Skeletal muscle satellite cell (primary cell): ENCODE measurements at regions not wholly inside any gene's neighbourhood (a gene's known extent, or its start where the extent isn't known, plus 50 kb on each side); places are given as distances from the start of the nearest gene placed in this dataset.
"Not testable (repeated sequence)": the region's sequence is repeated elsewhere in the genome, so short reads cannot be mapped to it uniquely, and the experiment has no call there.

Experiments used
- H3K27me3 ChIP-seq: 2 replicates; pipeline ENCODE4 v1.7.0; 2013; ENCODE audit warnings: low read length; ENCODE audit not compliant: control insufficient read depth, insufficient read depth
- H3K36me3 ChIP-seq: 2 replicates; pipeline ENCODE4 v1.7.0; 2013; ENCODE audit warnings: mild to moderate bottlenecking, control low read depth, low read length; ENCODE audit not compliant: insufficient read depth
- H3K4me1 ChIP-seq: 2 replicates; pipeline ENCODE4 v1.7.0; 2013; ENCODE audit warnings: low read length; ENCODE audit not compliant: control insufficient read depth, insufficient read depth
- H3K4me2 ChIP-seq: 2 replicates; pipeline ENCODE4 v1.7.0; 2013; ENCODE audit warnings: mild to moderate bottlenecking, low read length
- H3K4me3 ChIP-seq: 2 replicates; pipeline ENCODE4 v1.7.0; 2013; ENCODE audit warnings: low read length
- H3K9ac ChIP-seq: 2 replicates; pipeline ENCODE4 v1.7.0; 2013; ENCODE audit warnings: mild to moderate bottlenecking, low read depth, low read length, moderate library complexity
- H3K9me3 ChIP-seq: replicated peaks from 2 replicates; pipeline ENCODE4 v1.7.0; 2013; ENCODE audit warnings: mild to moderate bottlenecking, control low read depth, low read length

GRCh38 chr1:181174861-181175260 lies 86.4 kb downstream of the IER5 start:
- Histone ChIP-seq H3K4me3 (no peak overlapping the region), H3K36me3 (no peaks in the 10 kb centered on the region), H3K4me2 (no peak overlapping the region), H3K4me1 (peaks cover 4% of the 10 kb centered on the region), H3K27me3 (peaks cover 10% of the 10 kb centered on the region), H3K9me3 (no peaks in the 10 kb centered on the region), H3K9ac (no peak overlapping the region)

- Histone ChIP-seq H3K4me2 (no peak overlapping the region), H3K36me3 (no peaks in the 10 kb centered on the region), H3K9ac (no peak overlapping the region), H3K4me3 (no peak overlapping the region), H3K27me3 (peaks cover 15% of the 10 kb centered on the region), H3K4me1 (peaks cover 9% of the 10 kb centered on the region), H3K9me3 (no peaks in the 10 kb centered on the region)
Measured at GRCh38 chr1:181175356-181175910, 86.9 kb downstream of the IER5 start.

- Histone ChIP-seq H3K4me3 (no peak overlapping the region), H3K9me3 (no peaks in the 10 kb centered on the region), H3K4me2 (no peak overlapping the region), H3K36me3 (no peaks in the 10 kb centered on the region), H3K4me1 (peaks cover 10% of the 10 kb centered on the region), H3K27me3 (peaks cover 20% of the 10 kb centered on the region), H3K9ac (no peak overlapping the region)
Measured at GRCh38 chr1:181175955-181176354, 87.5 kb downstream of the IER5 start.

- Histone ChIP-seq H3K9me3 (no peaks in the 10 kb centered on the region), H3K4me3 (no peak overlapping the region), H3K36me3 (no peaks in the 10 kb centered on the region), H3K4me1 (peaks cover 10% of the 10 kb centered on the region), H3K4me2 (no peak overlapping the region), H3K9ac (no peak overlapping the region), H3K27me3 (peaks cover 37% of the 10 kb centered on the region)
Measured at GRCh38 chr1:181178241-181178879, 89.9 kb downstream of the IER5 start.

- Histone ChIP-seq H3K4me2 (peak overlapping the region; percentile 13), H3K9me3 (no peaks in the 10 kb centered on the region), H3K36me3 (no peaks in the 10 kb centered on the region), H3K4me3 (no peak overlapping the region), H3K9ac (no peak overlapping the region), H3K4me1 (peaks cover 10% of the 10 kb centered on the region), H3K27me3 (peaks cover 43% of the 10 kb centered on the region)
Measured at GRCh38 chr1:181179279-181179986, 90.9 kb downstream of the IER5 start.

- no peak overlapping the region for H3K9ac ChIP-seq
- H3K4me2 ChIP-seq: peak overlapping the region; percentile 34
- H3K27me3 ChIP-seq: peaks cover 49% of the 10 kb centered on the region
- H3K4me3 ChIP-seq: no peak overlapping the region
- H3K4me1 ChIP-seq: peaks cover 10% of the 10 kb centered on the region
- no peaks in the 10 kb centered on the region for H3K9me3 ChIP-seq
- no peaks in the 10 kb centered on the region for H3K36me3 ChIP-seq
Measured at GRCh38 chr1:181179987-181180365, 91.5 kb downstream of the IER5 start.

GRCh38 chr1:181180407-181181031 lies 92.0 kb downstream of the IER5 start:
- H3K27me3 ChIP-seq: peaks cover 54% of the 10 kb centered on the region
- H3K36me3 ChIP-seq: no peaks in the 10 kb centered on the region
- H3K4me3 ChIP-seq: no peak overlapping the region

GRCh38 chr1:181181792-181182585 lies 93.5 kb downstream of the IER5 start:
- no peak overlapping the region for H3K4me2 ChIP-seq
- no peaks in the 10 kb centered on the region for H3K9me3 ChIP-seq
- H3K4me3 ChIP-seq: no peak overlapping the region
- H3K27me3 ChIP-seq: peaks cover 58% of the 10 kb centered on the region
- no peaks in the 10 kb centered on the region for H3K36me3 ChIP-seq
- H3K4me1 ChIP-seq: peaks cover 10% of the 10 kb centered on the region
- H3K9ac ChIP-seq: no peak overlapping the region

More at GRCh38 chr1:181180407-181181031, 92.0 kb downstream of the IER5 start:
- Histone ChIP-seq H3K4me2 (peak overlapping the region; percentile 34), H3K9ac (no peak overlapping the region), H3K9me3 (no peaks in the 10 kb centered on the region), H3K4me1 (peaks cover 10% of the 10 kb centered on the region)

- Histone ChIP-seq H3K27me3 (peaks cover 61% of the 10 kb centered on the region), H3K4me3 (no peak overlapping the region), H3K4me2 (no peak overlapping the region), H3K9ac (no peak overlapping the region), H3K9me3 (no peaks in the 10 kb centered on the region), H3K36me3 (no peaks in the 10 kb centered on the region), H3K4me1 (peaks cover 8% of the 10 kb centered on the region)
Measured at GRCh38 chr1:181184621-181185020, 96.1 kb downstream of the IER5 start.

- H3K4me3 ChIP-seq: no peak overlapping the region
- peaks cover 54% of the 10 kb centered on the region for H3K27me3 ChIP-seq
- no peaks in the 10 kb centered on the region for H3K36me3 ChIP-seq
- H3K9me3 ChIP-seq: no peaks in the 10 kb centered on the region
- no peaks in the 10 kb centered on the region for H3K4me1 ChIP-seq
- H3K9ac ChIP-seq: no peak overlapping the region
- no peak overlapping the region for H3K4me2 ChIP-seq
Measured at GRCh38 chr1:181185461-181185860, 97.0 kb downstream of the IER5 start.

- peaks cover 48% of the 10 kb centered on the region for H3K27me3 ChIP-seq
- H3K4me1 ChIP-seq, H3K4me3 ChIP-seq, H3K4me2 ChIP-seq, H3K9ac ChIP-seq, H3K36me3 ChIP-seq, H3K9me3 ChIP-seq: not testable (repeated sequence)
Measured at GRCh38 chr1:181186133-181186532, 97.6 kb downstream of the IER5 start.
